GM12873 (cell line): ENCODE measurements at regions not wholly inside any gene's neighbourhood (a gene's known extent, or its start where the extent isn't known, plus 50 kb on each side); places are given as distances from the start of the nearest gene placed in this dataset.

Source experiments
- TF ChIP-seq, protein P1 (sequence below): IDR thresholded peaks from 2 replicates; pipeline ENCODE4 v1.5.1; 2012; ENCODE audit warnings: low read depth, mild to moderate bottlenecking, moderate library complexity, low read length, control low read depth; ENCODE audit not compliant: insufficient read depth; ENCODE audit errors: missing control alignments

DNA sequence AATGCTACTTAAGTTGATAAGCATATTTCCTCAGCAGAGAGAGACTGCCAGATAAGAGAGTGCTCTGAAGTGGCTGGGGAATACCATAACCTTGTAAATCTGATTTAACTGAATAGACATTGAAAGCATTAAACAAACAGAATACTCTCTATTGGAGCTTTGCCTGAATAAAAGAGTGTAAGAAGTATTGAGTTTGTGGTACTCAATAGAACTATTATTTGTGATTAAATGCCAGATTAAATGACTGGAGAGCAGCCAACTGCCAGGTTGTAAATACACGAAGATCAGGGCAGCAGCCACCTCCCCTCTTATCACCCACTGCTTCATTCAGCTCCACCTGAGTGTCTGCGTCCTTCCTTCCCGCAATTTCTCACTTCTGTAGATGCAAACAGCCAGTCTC, 373.6 kb downstream of the DCDC2C start:
- TF ChIP-seq, protein P1, sequence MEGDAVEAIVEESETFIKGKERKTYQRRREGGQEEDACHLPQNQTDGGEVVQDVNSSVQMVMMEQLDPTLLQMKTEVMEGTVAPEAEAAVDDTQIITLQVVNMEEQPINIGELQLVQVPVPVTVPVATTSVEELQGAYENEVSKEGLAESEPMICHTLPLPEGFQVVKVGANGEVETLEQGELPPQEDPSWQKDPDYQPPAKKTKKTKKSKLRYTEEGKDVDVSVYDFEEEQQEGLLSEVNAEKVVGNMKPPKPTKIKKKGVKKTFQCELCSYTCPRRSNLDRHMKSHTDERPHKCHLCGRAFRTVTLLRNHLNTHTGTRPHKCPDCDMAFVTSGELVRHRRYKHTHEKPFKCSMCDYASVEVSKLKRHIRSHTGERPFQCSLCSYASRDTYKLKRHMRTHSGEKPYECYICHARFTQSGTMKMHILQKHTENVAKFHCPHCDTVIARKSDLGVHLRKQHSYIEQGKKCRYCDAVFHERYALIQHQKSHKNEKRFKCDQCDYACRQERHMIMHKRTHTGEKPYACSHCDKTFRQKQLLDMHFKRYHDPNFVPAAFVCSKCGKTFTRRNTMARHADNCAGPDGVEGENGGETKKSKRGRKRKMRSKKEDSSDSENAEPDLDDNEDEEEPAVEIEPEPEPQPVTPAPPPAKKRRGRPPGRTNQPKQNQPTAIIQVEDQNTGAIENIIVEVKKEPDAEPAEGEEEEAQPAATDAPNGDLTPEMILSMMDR, result no peak

DNA sequence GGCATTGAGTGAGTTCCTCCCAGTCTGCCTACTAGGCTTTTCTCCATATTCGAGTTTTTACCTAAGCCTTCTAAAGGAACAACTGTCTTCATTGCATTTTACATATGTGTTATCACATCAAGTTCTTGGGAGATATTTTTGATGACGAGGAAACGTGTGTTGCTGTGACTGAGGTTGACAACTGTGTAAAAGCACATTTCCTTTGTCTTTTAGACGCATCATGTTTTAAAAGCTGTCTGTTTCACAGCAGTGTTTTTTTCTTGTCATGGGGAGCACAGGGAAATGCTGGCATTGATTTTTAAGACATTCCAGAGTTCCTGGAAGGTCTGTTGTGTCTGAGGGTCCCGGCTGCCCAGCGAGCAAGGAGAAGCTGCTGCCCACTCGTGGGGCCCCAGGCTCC, 381.8 kb downstream of the DCDC2C start:
- TF ChIP-seq, protein P1, result no peak

DNA sequence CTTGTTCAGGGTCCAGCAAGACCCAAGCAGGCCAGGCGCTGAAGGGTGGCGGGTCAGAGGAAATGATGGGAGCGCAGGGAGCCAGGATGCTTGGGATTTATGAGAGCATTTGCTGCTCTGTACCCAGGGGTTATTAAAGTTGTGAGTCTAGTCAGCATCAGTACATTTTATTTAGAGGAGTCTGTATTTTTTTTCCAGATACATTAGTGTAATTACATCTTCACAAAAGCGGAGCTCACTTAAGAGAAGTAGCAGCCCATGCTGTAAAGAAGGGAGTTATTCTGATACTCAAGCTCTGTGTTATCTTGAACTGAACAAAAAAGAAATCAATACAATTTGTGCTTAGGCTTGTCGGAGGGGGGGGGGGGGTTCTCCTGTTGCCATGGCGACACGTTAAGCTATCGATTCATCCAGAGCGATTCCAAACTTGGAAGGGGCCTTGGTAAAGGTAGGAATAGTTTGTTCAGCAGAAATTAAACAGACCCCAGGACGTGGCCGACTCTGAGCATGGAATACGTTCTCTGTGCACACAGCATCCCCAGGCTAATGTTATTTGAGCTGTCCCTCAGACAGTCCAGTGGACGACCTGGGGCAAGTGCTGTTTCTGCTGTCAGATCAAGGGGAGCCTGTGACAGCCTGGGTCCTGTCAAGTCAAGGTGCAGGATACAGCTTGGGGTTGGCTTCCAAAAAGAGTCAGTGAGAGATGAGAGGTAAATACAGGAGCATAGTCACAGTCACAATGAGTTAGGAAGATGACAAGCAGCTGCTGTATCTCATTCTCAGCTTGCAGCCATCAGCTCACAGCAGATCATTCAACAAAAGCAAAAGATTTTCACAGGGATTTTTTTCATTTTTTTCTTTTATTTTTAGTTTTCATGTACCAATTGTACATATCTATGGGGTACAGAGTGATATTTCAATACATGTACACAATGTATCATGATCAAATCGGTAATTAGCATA, 387.6 kb downstream of the DCDC2C start:
- TF ChIP-seq, protein P1, result no peak

DNA sequence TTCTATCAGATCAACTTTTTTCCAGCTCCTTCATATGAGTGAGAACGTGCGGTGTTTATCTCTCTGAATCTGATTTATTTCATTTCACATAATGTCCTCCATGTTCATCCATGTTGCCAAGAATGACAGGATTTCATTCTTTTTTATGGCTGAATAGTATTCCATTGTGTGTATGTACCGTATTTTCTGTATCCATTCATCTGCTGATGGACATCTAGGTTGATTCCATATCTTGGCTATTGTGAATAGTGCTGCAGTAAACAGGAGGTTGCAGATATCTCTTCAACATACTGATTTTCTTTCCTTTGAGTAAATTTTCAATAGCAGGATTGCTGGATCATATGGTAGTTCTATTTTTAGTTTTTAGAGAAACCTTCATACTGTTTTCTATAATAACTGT, 388.5 kb downstream of the DCDC2C start:
- TF ChIP-seq, protein P1, result no peak

DNA sequence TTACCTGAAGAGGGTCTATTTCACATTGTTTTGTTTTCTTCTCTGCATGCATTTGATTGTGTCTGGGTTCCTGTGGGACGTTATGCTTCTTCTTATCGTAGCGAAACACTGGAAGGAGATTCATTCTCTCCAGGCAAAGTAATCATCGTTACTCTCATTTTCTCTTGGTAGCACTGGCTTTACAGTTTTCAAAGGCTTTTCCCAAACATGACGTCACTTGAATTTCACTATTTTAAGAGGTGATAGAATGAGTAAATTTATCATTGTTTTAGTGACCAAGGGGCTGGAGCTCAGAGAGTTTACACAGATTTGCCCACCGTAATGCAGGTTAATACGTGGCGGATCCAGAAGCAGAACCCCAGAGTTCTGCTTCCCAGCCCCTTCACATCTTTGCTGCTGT, 391.4 kb downstream of the DCDC2C start:
- TF ChIP-seq, protein P1, result no peak

DNA sequence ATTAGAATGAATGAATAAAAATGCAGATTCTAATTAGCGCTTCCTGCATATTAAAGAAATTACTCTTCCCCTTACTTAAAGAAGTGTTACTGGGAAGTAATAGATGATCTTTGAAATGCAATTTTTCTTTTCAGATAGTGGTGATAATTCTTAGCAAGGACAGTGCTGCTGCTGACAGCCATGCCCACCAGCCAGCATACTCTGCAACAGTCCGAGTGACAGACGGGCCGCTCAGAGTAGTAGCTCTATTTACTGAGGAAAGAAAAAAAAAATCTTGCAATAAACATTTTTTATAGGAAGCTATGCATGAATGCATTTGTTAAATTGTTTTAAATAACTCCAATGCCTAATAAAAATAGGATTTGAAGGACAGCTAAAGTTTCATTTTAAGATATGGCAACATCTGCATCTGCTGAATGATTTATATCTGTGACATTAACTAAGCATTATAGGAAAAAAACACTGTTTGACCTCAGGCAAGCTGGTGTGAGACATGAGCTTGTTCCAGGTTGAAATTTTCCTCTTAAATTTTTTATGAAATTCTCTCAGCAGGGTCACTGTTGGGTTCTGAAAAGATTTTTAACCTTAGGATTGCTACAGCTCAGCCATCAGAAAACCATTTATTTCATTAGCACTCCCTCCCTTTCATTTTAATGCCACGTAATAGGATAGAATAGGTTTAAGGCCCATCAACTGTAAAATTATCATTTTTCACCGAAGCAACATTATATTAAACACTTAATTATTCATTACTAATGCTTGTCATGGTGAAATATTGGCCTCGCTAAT, 393.8 kb downstream of the DCDC2C start:
- TF ChIP-seq, protein P1, result no peak

DNA sequence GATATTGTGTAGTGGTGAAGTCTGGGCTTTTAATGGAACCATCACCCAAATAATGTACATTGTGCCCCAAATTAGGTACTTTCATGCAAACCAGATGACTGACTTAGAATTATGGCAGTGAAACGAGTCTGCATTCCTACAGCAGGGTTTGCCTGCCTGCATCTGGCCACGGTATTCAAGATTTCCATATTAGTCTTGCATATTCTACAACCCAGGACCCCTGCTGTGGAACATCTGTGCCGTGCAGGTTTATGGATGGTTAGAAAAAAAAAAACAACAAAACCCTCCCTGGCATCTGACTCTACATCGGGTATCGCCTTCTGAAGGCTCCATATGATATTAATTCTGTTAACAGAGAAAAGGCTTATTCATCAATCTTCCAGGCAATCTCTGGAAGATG, 394.8 kb downstream of the DCDC2C start:
- TF ChIP-seq, protein P1, result no peak
